Neural progenitor cell (in vitro differentiated cells): ENCODE measurements at regions not wholly inside any gene's neighbourhood (a gene's known extent, or its start where the extent isn't known, plus 50 kb on each side); places are given as distances from the start of the nearest gene placed in this dataset.

ENCODE experiments used
- DNase-seq: peaks from one replicate; pipeline ENCODE4 v3.0.0-alpha.2; 2016; ENCODE audit warnings: low spot score
- H2AFZ ChIP-seq: fragments of 200-600 bp; sonication (generic); replicated peaks from 2 replicates; pipeline ENCODE4 v1.6.1; 2016; ENCODE audit warnings: antibody characterized with exemption
- H3F3A ChIP-seq: fragments of 200-600 bp; sonication (generic); 2 replicates; pipeline ENCODE4 v1.6.1; 2016; ENCODE audit warnings: antibody characterized with exemption, low read depth
- H3K27ac ChIP-seq: fragments of 200-600 bp; sonication (generic); 2 replicates; pipeline ENCODE4 v1.5.1; 2016; ENCODE audit warnings: mild to moderate bottlenecking
- H3K27me3 ChIP-seq: fragments of 200-600 bp; sonication (generic); 2 replicates; pipeline ENCODE4 v1.6.1; 2016; ENCODE audit warnings: mild to moderate bottlenecking, moderate library complexity
- H3K36me3 ChIP-seq: fragments of 200-600 bp; sonication (generic); 2 replicates; pipeline ENCODE4 v1.5.1; 2016
- H3K4me1 ChIP-seq: fragments of 200-600 bp; sonication (generic); 2 replicates; pipeline ENCODE4 v1.6.1; 2016; ENCODE audit warnings: mixed run types
- H3K4me2 ChIP-seq: fragments of 200-600 bp; sonication (generic); 2 replicates; pipeline ENCODE4 v1.6.1; 2016
- H3K4me3 ChIP-seq: fragments of 200-600 bp; sonication (generic); 2 replicates; pipeline ENCODE4 v1.5.1; 2016
- H3K79me2 ChIP-seq: fragments of 200-600 bp; sonication (generic); 2 replicates; pipeline ENCODE4 v1.6.1; 2016; ENCODE audit warnings: low read depth
- H3K9ac ChIP-seq: fragments of 200-600 bp; sonication (generic); 2 replicates; pipeline ENCODE4 v1.6.1; 2016
- H3K9me3 ChIP-seq: fragments of 200-600 bp; sonication (generic); 2 replicates; pipeline ENCODE4 v1.5.1; 2016; ENCODE audit warnings: low read depth
- H4K20me1 ChIP-seq: fragments of 200-600 bp; sonication (generic); 2 replicates; pipeline ENCODE4 v1.6.1; 2016; ENCODE audit warnings: low read depth
- H3K27ac Mint-ChIP-seq: 3 replicates; pipeline ENCODE4 v1.8.0; 2021; ENCODE audit warnings: mixed read lengths
- H3K27me3 Mint-ChIP-seq: 2 replicates; pipeline ENCODE4 v1.8.0; 2022; ENCODE audit warnings: low read depth, mild to moderate bottlenecking, inconsistent platforms, moderate library complexity, mixed read lengths; ENCODE audit not compliant: insufficient read depth
- H3K36me3 Mint-ChIP-seq: 3 replicates; pipeline ENCODE4 v1.8.0; 2021; ENCODE audit warnings: mixed read lengths
- H3K4me1 Mint-ChIP-seq: 3 replicates; pipeline ENCODE4 v1.8.0; 2021; ENCODE audit warnings: mixed read lengths
- H3K4me3 Mint-ChIP-seq: 3 replicates; pipeline ENCODE4 v1.8.0; 2021; ENCODE audit warnings: mild to moderate bottlenecking, moderate library complexity, mixed read lengths
- H3K9me3 Mint-ChIP-seq: 3 replicates; pipeline ENCODE4 v1.8.0; 2020; ENCODE audit warnings: mixed read lengths
- CTCF ChIP-seq: fragments of 200-600 bp; sonication (generic); IDR thresholded peaks from 2 replicates; pipeline ENCODE4 v1.5.1; 2017; ENCODE audit warnings: antibody characterized with exemption, mild to moderate bottlenecking
- EZH2 ChIP-seq: fragments of 200-600 bp; sonication (generic); IDR thresholded peaks from 2 replicates; pipeline ENCODE4 v1.6.1; 2017; ENCODE audit warnings: antibody characterized with exemption, mild to moderate bottlenecking, moderate library complexity
- EZH2phosphoT487 ChIP-seq: fragments of 200-600 bp; sonication (generic); IDR thresholded peaks from 2 replicates; pipeline ENCODE4 v1.6.1; 2017; ENCODE audit warnings: antibody characterized with exemption

GRCh38 chr10:108691126-108691525 is 1232.2 kb downstream of the XPNPEP1 start:
- Histone ChIP-seq H3K4me2 (no peak overlapping the region), H4K20me1 (no peaks in the 10 kb centered on the region), H3K27ac (no peak overlapping the region), H3K79me2 (no peaks in the 10 kb centered on the region), H3K4me3 (no peak overlapping the region), H3F3A (no peaks in the 10 kb centered on the region), H3K9ac (no peak overlapping the region), H3K9me3 (no peaks in the 10 kb centered on the region), H3K27me3 (no peaks in the 10 kb centered on the region), H3K4me1 (no peaks in the 10 kb centered on the region), H2AFZ (no peak overlapping the region), H3K36me3 (no peaks in the 10 kb centered on the region)
- no peaks in the 10 kb centered on the region for H3K27me3 Mint-ChIP-seq
- H3K4me1 Mint-ChIP-seq = no peaks in the 10 kb centered on the region
- H3K27ac Mint-ChIP-seq = no peak overlapping the region
- no peak for DNase-seq
- H3K4me3 Mint-ChIP-seq = no peak overlapping the region
- TF ChIP-seq CTCF (peak; percentile 38), EZH2phosphoT487 (no peak), EZH2 (no peak)
- peaks cover 2% of the 10 kb centered on the region for H3K9me3 Mint-ChIP-seq
- no peaks in the 10 kb centered on the region for H3K36me3 Mint-ChIP-seq

- no peak overlapping the region for H3K4me3 Mint-ChIP-seq
- TF ChIP-seq EZH2phosphoT487 = no peak
- TF ChIP-seq CTCF = no peak
- TF ChIP-seq EZH2 = no peak
- H3K79me2 ChIP-seq = no peaks in the 10 kb centered on the region
- no peak overlapping the region for H3K27ac Mint-ChIP-seq
- peaks cover 4% of the 10 kb centered on the region for H3K4me1 ChIP-seq
- DNase-seq = no peak
- no peaks in the 10 kb centered on the region for H4K20me1 ChIP-seq
- H3K36me3 ChIP-seq = no peaks in the 10 kb centered on the region
- no peaks in the 10 kb centered on the region for H3K4me1 Mint-ChIP-seq
- H3K27me3 ChIP-seq = no peaks in the 10 kb centered on the region
- H3F3A ChIP-seq = no peaks in the 10 kb centered on the region
- H3K27ac ChIP-seq = no peak overlapping the region
- no peak overlapping the region for H3K4me3 ChIP-seq
- peaks cover 2% of the 10 kb centered on the region for H3K9me3 Mint-ChIP-seq
- H3K36me3 Mint-ChIP-seq = no peaks in the 10 kb centered on the region
- no peak overlapping the region for H3K4me2 ChIP-seq
- no peaks in the 10 kb centered on the region for H3K27me3 Mint-ChIP-seq
- no peaks in the 10 kb centered on the region for H3K9me3 ChIP-seq
- no peak overlapping the region for H3K9ac ChIP-seq
- H2AFZ ChIP-seq = no peak overlapping the region
Measured at GRCh38 chr10:108690530-108690929, 1232.8 kb downstream of the XPNPEP1 start.

- no peak overlapping the region for H3K4me3 ChIP-seq
- H3K27ac ChIP-seq = no peak overlapping the region
- Mint-ChIP-seq H3K27ac (no peak overlapping the region), H3K36me3 (no peaks in the 10 kb centered on the region), H3K4me1 (no peaks in the 10 kb centered on the region), H3K9me3 (peaks cover 2% of the 10 kb centered on the region), H3K4me3 (no peak overlapping the region), H3K27me3 (no peaks in the 10 kb centered on the region)
- H4K20me1 ChIP-seq = no peaks in the 10 kb centered on the region
- H3K9me3 ChIP-seq = no peaks in the 10 kb centered on the region
- no peaks in the 10 kb centered on the region for H3K27me3 ChIP-seq
- no peak overlapping the region for H2AFZ ChIP-seq
- H3K36me3 ChIP-seq = no peaks in the 10 kb centered on the region
- TF ChIP-seq CTCF (no peak), EZH2phosphoT487 (no peak), EZH2 (no peak)
- peaks cover 4% of the 10 kb centered on the region for H3K4me1 ChIP-seq
- H3K9ac ChIP-seq = no peak overlapping the region
- no peaks in the 10 kb centered on the region for H3F3A ChIP-seq
- no peak for DNase-seq
- no peak overlapping the region for H3K4me2 ChIP-seq
- H3K79me2 ChIP-seq = no peaks in the 10 kb centered on the region
Measured at GRCh38 chr10:108689891-108690290, 1233.4 kb downstream of the XPNPEP1 start.
